ENCODE measurements at regions not wholly inside any gene's neighbourhood (a gene's known extent, or its start where the extent isn't known, plus 50 kb on each side); places are given as distances from the start of the nearest gene placed in this dataset.

DNA sequence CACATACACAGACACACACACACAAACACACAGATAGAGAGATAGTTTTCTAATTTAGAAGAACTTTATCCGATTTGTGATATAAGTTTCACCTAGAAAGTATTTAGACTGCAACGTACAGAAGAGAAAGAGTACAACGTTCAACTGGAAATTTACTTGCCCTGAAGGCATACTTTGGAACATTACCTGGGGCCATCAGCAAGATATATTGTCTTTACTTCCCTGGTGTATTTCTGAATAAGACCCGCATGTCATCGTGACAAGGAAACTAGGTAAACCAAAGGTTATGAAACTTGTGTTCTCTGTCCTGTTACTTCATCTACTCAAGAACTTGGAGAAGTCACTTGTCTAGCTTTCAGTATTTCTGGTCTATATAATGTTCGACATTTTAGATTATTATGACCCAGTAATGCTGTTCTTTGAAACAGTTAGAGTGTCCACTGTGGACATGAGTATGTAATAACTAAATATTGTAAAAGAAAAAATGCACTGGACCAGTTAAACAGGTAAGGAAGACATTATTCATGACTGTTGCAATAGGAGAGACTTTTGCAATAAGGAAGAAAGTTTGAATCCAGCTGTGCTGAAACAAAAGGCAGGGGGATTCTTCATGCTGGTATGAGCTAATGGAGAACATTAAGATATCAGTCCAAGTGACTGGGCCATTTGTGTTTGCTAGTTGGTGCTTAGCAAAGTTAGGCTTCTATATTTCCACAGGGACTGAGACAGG is 1791.1 kb downstream of the MAT2B start:
- H4K20me1 ChIP-seq (ENCODE audit: low read depth, low read length) = no peaks in the 10 kb centered on the region
- no peaks in the 10 kb centered on the region for H3K9me3 ChIP-seq (ENCODE audit: insufficient read depth, low read length)
- H3K27me3 ChIP-seq (ENCODE audit: low read length) = no peaks in the 10 kb centered on the region
- H3K27ac ChIP-seq (ENCODE audit: low read depth, low read length) = no peak overlapping the region
- H3K79me2 ChIP-seq (ENCODE audit: insufficient read depth, low read length) = no peaks in the 10 kb centered on the region
- no peaks in the 10 kb centered on the region for H3K9me2 ChIP-seq (replicated peaks; ENCODE audit: insufficient read depth, low read length)
- H3F3A ChIP-seq (ENCODE audit: insufficient read depth) = no peaks in the 10 kb centered on the region
- H2AFZ ChIP-seq (ENCODE audit: low read depth, low read length, severe bottlenecking) = no peak overlapping the region
- TF ChIP-seq, protein P1, sequence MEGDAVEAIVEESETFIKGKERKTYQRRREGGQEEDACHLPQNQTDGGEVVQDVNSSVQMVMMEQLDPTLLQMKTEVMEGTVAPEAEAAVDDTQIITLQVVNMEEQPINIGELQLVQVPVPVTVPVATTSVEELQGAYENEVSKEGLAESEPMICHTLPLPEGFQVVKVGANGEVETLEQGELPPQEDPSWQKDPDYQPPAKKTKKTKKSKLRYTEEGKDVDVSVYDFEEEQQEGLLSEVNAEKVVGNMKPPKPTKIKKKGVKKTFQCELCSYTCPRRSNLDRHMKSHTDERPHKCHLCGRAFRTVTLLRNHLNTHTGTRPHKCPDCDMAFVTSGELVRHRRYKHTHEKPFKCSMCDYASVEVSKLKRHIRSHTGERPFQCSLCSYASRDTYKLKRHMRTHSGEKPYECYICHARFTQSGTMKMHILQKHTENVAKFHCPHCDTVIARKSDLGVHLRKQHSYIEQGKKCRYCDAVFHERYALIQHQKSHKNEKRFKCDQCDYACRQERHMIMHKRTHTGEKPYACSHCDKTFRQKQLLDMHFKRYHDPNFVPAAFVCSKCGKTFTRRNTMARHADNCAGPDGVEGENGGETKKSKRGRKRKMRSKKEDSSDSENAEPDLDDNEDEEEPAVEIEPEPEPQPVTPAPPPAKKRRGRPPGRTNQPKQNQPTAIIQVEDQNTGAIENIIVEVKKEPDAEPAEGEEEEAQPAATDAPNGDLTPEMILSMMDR (IDR thresholded peaks at IDR 0.05; ENCODE audit: insufficient read depth, low read length, poor library complexity, severe bottlenecking) = no peak
- no peak for TF ChIP-seq EZH2phosphoT487 (conservative IDR thresholded peaks at IDR 0.05; ENCODE audit: low read length)
- no peak overlapping the region for H3K9ac ChIP-seq (ENCODE audit: low read length)
- H3K4me3 ChIP-seq (ENCODE audit: insufficient read depth, low read length, poor library complexity, severe bottlenecking) = no peak overlapping the region
- H3K4me2 ChIP-seq (ENCODE audit: low read depth, low read length, poor library complexity, severe bottlenecking) = no peak overlapping the region
- H3K36me3 ChIP-seq (ENCODE audit: low read length) = no peaks in the 10 kb centered on the region

DNA sequence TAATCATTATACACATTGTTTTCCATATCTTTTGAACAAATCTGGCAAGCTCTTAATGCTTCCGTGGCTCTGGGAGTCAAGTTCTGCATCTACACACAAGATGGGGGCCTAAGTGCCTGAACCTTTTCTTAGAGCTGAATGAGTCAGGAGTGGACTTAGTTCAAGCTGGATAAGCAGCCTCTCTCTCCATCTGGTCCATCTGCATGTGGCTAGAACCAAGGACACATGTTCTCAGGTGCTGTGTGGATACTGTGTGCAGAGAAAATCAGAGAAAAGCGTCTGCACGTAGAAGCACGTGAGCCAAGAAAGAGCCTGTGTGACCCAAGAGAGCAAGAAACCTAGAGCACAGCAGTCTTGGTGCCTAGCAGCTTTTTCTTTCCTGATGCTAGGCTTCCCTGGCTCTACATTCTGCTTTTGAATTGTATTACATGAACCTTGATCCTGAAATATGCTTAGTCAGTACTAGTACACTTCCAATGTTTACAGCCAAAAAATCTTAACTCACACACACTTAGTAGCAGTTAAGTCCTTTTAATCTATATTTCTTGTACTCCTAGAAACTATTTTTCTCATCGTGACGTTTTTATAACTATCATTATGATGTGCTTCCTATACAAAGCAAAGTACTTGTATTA is 1798.9 kb downstream of the MAT2B start:
- H3F3A ChIP-seq (ENCODE audit: insufficient read depth) = no peaks in the 10 kb centered on the region
- H3K9me2 ChIP-seq (replicated peaks; ENCODE audit: insufficient read depth, low read length) = no peaks in the 10 kb centered on the region
- no peaks in the 10 kb centered on the region for H3K79me2 ChIP-seq (ENCODE audit: insufficient read depth, low read length)
- H3K27me3 ChIP-seq (ENCODE audit: low read length) = no peaks in the 10 kb centered on the region
- H3K36me3 ChIP-seq (ENCODE audit: low read length) = no peaks in the 10 kb centered on the region
- no peak overlapping the region for H3K4me3 ChIP-seq (ENCODE audit: insufficient read depth, low read length, poor library complexity, severe bottlenecking)
- no peak overlapping the region for H3K9ac ChIP-seq (ENCODE audit: low read length)
- H4K20me1 ChIP-seq (ENCODE audit: low read depth, low read length) = no peaks in the 10 kb centered on the region
- no peaks in the 10 kb centered on the region for H3K9me3 ChIP-seq (ENCODE audit: insufficient read depth, low read length)
- H3K27ac ChIP-seq (ENCODE audit: low read depth, low read length) = no peak overlapping the region
- no peak overlapping the region for H3K4me2 ChIP-seq (ENCODE audit: low read depth, low read length, poor library complexity, severe bottlenecking)
- no peak overlapping the region for H2AFZ ChIP-seq (ENCODE audit: low read depth, low read length, severe bottlenecking)
- TF ChIP-seq, protein P1 (IDR thresholded peaks at IDR 0.05; ENCODE audit: insufficient read depth, low read length, poor library complexity, severe bottlenecking) = no peak
- TF ChIP-seq EZH2phosphoT487 (conservative IDR thresholded peaks at IDR 0.05; ENCODE audit: low read length) = no peak

DNA sequence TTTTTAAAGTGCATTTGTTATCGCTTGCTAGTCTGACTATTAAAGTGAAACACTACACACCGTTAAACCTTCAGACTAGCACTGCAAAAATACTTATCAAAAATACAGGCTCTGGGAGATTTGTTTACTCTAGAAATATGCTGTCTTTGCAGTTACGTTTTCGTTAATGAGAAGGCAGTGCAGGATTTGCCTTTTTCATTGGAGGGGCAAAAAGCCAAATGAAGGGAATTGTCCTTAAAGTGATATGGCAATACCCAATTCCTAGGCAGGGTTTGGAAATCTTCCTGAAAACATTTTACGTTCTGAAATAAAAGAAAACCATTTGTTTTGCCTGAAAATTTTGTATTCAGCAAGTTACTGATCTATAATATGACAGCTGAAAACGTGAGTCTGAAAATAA is 1800.2 kb downstream of the MAT2B start:
- H3K9ac ChIP-seq (ENCODE audit: low read length) = no peak overlapping the region
- H3K4me3 ChIP-seq (ENCODE audit: insufficient read depth, low read length, poor library complexity, severe bottlenecking) = no peak overlapping the region
- no peak overlapping the region for H2AFZ ChIP-seq (ENCODE audit: low read depth, low read length, severe bottlenecking)
- H3K9me3 ChIP-seq (ENCODE audit: insufficient read depth, low read length) = no peaks in the 10 kb centered on the region
- H3F3A ChIP-seq (ENCODE audit: insufficient read depth) = no peaks in the 10 kb centered on the region
- H3K4me2 ChIP-seq (ENCODE audit: low read depth, low read length, poor library complexity, severe bottlenecking) = no peak overlapping the region
- H3K27me3 ChIP-seq (ENCODE audit: low read length) = no peaks in the 10 kb centered on the region
- no peaks in the 10 kb centered on the region for H4K20me1 ChIP-seq (ENCODE audit: low read depth, low read length)
- H3K36me3 ChIP-seq (ENCODE audit: low read length) = no peaks in the 10 kb centered on the region
- no peak overlapping the region for H3K27ac ChIP-seq (ENCODE audit: low read depth, low read length)
- H3K79me2 ChIP-seq (ENCODE audit: insufficient read depth, low read length) = no peaks in the 10 kb centered on the region
- no peaks in the 10 kb centered on the region for H3K9me2 ChIP-seq (replicated peaks; ENCODE audit: insufficient read depth, low read length)
- TF ChIP-seq, protein P1 (IDR thresholded peaks at IDR 0.05; ENCODE audit: insufficient read depth, low read length, poor library complexity, severe bottlenecking) = no peak
- no peak for TF ChIP-seq EZH2phosphoT487 (conservative IDR thresholded peaks at IDR 0.05; ENCODE audit: low read length)

Measured in SU-DHL-6 (cell line).